DND-41 (cell line): ENCODE measurements at regions not wholly inside any gene's neighbourhood (a gene's known extent, or its start where the extent isn't known, plus 50 kb on each side); places are given as distances from the start of the nearest gene placed in this dataset.

Experiments
- CTCF ChIP-seq: IDR thresholded peaks from 2 replicates; pipeline ENCODE4 v1.5.1; 2012; ENCODE audit warnings: borderline replicate concordance, low read length, moderate library complexity, mild to moderate bottlenecking; ENCODE audit not compliant: poor library complexity, severe bottlenecking; ENCODE audit errors: extremely low read depth
- EZH2 ChIP-seq: IDR thresholded peaks from 3 replicates; pipeline ENCODE4 v1.6.1; 2012; ENCODE audit warnings: borderline replicate concordance, low read depth, mild to moderate bottlenecking, moderate library complexity, low read length, inconsistent platforms; ENCODE audit not compliant: severe bottlenecking

- TF ChIP-seq EZH2 = no peak
- TF ChIP-seq CTCF = no peak
Observed at GRCh38 chr3:31476209-31476608, 56.5 kb upstream of the STT3B start.
